HEK293 (cell line): ENCODE measurements at regions not wholly inside any gene's neighbourhood (a gene's known extent, or its start where the extent isn't known, plus 50 kb on each side); places are given as distances from the start of the nearest gene placed in this dataset.

ENCODE experiments used
- CTCF ChIP-seq: fragments of 450-650 bp; formaldehyde crosslinking; IDR thresholded peaks from 2 replicates; pipeline ENCODE4 v1.5.1; 2016; ENCODE audit warnings: missing biosample characterization, missing genetic modification characterization
- ZNF175 ChIP-seq: fragments of 450-650 bp; formaldehyde crosslinking; IDR thresholded peaks from 2 replicates; pipeline ENCODE4 v1.5.1; 2016; ENCODE audit warnings: missing biosample characterization, missing genetic modification characterization
- ZNF2 ChIP-seq: fragments of 450-650 bp; formaldehyde crosslinking; IDR thresholded peaks from 2 replicates; pipeline ENCODE4 v1.5.1; 2016; ENCODE audit warnings: missing biosample characterization, missing genetic modification characterization
- ZNF354C ChIP-seq: fragments of 450-650 bp; formaldehyde crosslinking; IDR thresholded peaks from 2 replicates; pipeline ENCODE4 v1.5.1; 2016; ENCODE audit warnings: missing biosample characterization, missing genetic modification characterization, low read depth, borderline replicate concordance
- ZNF560 ChIP-seq: fragments of 450-650 bp; formaldehyde crosslinking; IDR thresholded peaks from 2 replicates; pipeline ENCODE4 v1.5.1; 2017; ENCODE audit warnings: missing biosample characterization, missing genetic modification characterization, borderline replicate concordance
- TF ChIP-seq, protein P1 (sequence below): fragments of 450-650 bp; formaldehyde crosslinking; conservative IDR thresholded peaks from 2 replicates; pipeline ENCODE4 v1.5.1; 2016; ENCODE audit warnings: low read depth, missing biosample characterization, missing genetic modification characterization
- TF ChIP-seq, protein P2 (sequence below): fragments of 450-650 bp; formaldehyde crosslinking; IDR thresholded peaks from 2 replicates; pipeline ENCODE4 v1.5.1; 2016; ENCODE audit warnings: missing biosample characterization, missing genetic modification characterization

GRCh38 chr19:23560051-23560450 lies 127.0 kb downstream of the ZNF675 start:
- no peak for TF ChIP-seq ZNF560
- TF ChIP-seq CTCF: no peak
- TF ChIP-seq, protein P1, sequence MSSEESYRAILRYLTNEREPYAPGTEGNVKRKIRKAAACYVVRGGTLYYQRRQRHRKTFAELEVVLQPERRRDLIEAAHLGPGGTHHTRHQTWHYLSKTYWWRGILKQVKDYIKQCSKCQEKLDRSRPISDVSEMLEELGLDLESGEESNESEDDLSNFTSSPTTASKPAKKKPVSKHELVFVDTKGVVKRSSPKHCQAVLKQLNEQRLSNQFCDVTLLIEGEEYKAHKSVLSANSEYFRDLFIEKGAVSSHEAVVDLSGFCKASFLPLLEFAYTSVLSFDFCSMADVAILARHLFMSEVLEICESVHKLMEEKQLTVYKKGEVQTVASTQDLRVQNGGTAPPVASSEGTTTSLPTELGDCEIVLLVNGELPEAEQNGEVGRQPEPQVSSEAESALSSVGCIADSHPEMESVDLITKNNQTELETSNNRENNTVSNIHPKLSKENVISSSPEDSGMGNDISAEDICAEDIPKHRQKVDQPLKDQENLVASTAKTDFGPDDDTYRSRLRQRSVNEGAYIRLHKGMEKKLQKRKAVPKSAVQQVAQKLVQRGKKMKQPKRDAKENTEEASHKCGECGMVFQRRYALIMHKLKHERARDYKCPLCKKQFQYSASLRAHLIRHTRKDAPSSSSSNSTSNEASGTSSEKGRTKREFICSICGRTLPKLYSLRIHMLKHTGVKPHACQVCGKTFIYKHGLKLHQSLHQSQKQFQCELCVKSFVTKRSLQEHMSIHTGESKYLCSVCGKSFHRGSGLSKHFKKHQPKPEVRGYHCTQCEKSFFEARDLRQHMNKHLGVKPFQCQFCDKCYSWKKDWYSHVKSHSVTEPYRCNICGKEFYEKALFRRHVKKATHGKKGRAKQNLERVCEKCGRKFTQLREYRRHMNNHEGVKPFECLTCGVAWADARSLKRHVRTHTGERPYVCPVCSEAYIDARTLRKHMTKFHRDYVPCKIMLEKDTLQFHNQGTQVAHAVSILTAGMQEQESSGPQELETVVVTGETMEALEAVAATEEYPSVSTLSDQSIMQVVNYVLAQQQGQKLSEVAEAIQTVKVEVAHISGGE: no peak
- TF ChIP-seq ZNF2 (tag by site-specific recombination): no peak
- TF ChIP-seq ZNF175 (tag by site-specific recombination): no peak
- no peak for TF ChIP-seq ZNF354C (tag by site-specific recombination)
- TF ChIP-seq, protein P2, sequence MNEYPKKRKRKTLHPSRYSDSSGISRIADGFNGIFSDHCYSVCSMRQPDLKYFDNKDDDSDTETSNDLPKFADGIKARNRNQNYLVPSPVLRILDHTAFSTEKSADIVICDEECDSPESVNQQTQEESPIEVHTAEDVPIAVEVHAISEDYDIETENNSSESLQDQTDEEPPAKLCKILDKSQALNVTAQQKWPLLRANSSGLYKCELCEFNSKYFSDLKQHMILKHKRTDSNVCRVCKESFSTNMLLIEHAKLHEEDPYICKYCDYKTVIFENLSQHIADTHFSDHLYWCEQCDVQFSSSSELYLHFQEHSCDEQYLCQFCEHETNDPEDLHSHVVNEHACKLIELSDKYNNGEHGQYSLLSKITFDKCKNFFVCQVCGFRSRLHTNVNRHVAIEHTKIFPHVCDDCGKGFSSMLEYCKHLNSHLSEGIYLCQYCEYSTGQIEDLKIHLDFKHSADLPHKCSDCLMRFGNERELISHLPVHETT (tag by site-specific recombination): no peak
